B cell (primary cell): ENCODE measurements at regions not wholly inside any gene's neighbourhood (a gene's known extent, or its start where the extent isn't known, plus 50 kb on each side); places are given as distances from the start of the nearest gene placed in this dataset.

Source experiments
- EZH2 ChIP-seq: IDR thresholded peaks from 2 replicates; pipeline ENCODE4 v1.6.1; 2012; ENCODE audit warnings: borderline replicate concordance, low read depth, mild to moderate bottlenecking, moderate library complexity, low read length; ENCODE audit not compliant: insufficient read depth, poor library complexity, severe bottlenecking
- TF ChIP-seq, protein P1 (sequence below): fragments of 200-600 bp; IDR thresholded peaks from one replicate; pipeline ENCODE4 v1.8.0; 2022; ENCODE audit warnings: antibody characterized with exemption, mild to moderate bottlenecking

DNA sequence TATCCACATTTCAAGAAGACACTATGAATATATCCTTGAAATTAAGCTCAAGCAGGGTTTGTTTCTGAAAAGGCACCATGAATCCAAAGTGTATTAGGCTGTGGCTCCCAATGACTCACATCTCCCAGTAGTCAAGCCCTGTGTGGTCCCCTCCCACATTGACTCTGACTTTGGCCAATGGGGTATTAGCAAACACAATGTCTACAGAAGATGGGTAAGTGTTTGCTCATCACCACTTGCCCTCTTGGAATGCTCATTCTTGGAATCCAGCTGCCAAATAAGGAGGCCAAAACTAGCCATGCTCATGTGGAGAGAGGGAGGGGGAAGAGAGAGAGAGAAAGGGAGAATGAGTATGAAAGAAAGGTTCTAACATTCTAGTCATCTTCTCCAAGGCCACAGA, 490.0 kb downstream of the TXNL1 start:
- TF ChIP-seq, protein P1, sequence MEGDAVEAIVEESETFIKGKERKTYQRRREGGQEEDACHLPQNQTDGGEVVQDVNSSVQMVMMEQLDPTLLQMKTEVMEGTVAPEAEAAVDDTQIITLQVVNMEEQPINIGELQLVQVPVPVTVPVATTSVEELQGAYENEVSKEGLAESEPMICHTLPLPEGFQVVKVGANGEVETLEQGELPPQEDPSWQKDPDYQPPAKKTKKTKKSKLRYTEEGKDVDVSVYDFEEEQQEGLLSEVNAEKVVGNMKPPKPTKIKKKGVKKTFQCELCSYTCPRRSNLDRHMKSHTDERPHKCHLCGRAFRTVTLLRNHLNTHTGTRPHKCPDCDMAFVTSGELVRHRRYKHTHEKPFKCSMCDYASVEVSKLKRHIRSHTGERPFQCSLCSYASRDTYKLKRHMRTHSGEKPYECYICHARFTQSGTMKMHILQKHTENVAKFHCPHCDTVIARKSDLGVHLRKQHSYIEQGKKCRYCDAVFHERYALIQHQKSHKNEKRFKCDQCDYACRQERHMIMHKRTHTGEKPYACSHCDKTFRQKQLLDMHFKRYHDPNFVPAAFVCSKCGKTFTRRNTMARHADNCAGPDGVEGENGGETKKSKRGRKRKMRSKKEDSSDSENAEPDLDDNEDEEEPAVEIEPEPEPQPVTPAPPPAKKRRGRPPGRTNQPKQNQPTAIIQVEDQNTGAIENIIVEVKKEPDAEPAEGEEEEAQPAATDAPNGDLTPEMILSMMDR = no peak
- TF ChIP-seq EZH2 = no peak
